Small intestine (tissue), 7 donors: ENCODE measurements at regions not wholly inside any gene's neighbourhood (a gene's known extent, or its start where the extent isn't known, plus 50 kb on each side); places are given as distances from the start of the nearest gene placed in this dataset.
"Not testable (repeated sequence)": the region's sequence is repeated elsewhere in the genome, so short reads cannot be mapped to it uniquely, and the experiment has no call there.

Source experiments
- DNase-seq, 2 donors: peaks; one replicate each; pipeline versions ENCODE4 v3.0.0 to v3.0.0-alpha.2; 2013
- FAIRE-seq: peaks from 2 replicates; lab custom pipeline; 2012; peaks lifted over from hg19 to GRCh38; lab: Jason Lieb, UNC
- H3K27ac ChIP-seq, 3 donors: one replicate each; pipeline ENCODE4 v1.5.1; 2013; ENCODE audit warnings: low read length in 2 of 3, mild to moderate bottlenecking in 2 of 3, control low read depth in 1 of 3, inconsistent platforms in 1 of 3, low read depth in 1 of 3, moderate library complexity in 1 of 3
- H3K27me3 ChIP-seq, 3 donors: one replicate each; pipeline ENCODE4 v1.6.1; 2013; ENCODE audit warnings: low read length in 3 of 3, inconsistent platforms in 1 of 3; ENCODE audit not compliant: control insufficient read depth in 3 of 3, insufficient read depth in 3 of 3
- H3K36me3 ChIP-seq, 3 donors: one replicate each; pipeline ENCODE4 v1.6.1; 2013; ENCODE audit warnings: low read length in 3 of 3, inconsistent platforms in 1 of 3, low read depth in 1 of 3, mild to moderate bottlenecking in 1 of 3, moderate library complexity in 1 of 3; ENCODE audit not compliant: control insufficient read depth in 3 of 3, insufficient read depth in 2 of 3
- H3K4me1 ChIP-seq, 3 donors: one replicate each; pipeline ENCODE4 v1.6.1; 2013; ENCODE audit warnings: low read length in 2 of 3, inconsistent platforms in 1 of 3, low read depth in 1 of 3, mild to moderate bottlenecking in 1 of 3, moderate library complexity in 1 of 3; ENCODE audit not compliant: control insufficient read depth in 3 of 3, insufficient read depth in 2 of 3
- H3K4me3 ChIP-seq, 3 donors: one replicate each; pipeline ENCODE4 v1.5.1; 2013; ENCODE audit warnings: low read length in 3 of 3, control low read depth in 1 of 3, inconsistent platforms in 1 of 3, low read depth in 1 of 3, mild to moderate bottlenecking in 1 of 3, moderate library complexity in 1 of 3
- H3K9me3 ChIP-seq, 2 donors: one replicate each; pipeline ENCODE4 v1.6.1; 2013; ENCODE audit warnings: low read depth in 1 of 2, low read length in 1 of 2; ENCODE audit not compliant: control insufficient read depth in 2 of 2, insufficient read depth in 1 of 2
- WGBS, 3 donors: extraction: QIAGEN DNeasy Blood & Tissue Kit; methylation state at CpG; one replicate each; pipeline ENCODE4 v1.1.7; 2013; 5-methylcytosine and 5-hydroxymethylcytosine counted together
- donor health status: healthy with polysubstance abuse.
- donor health status: control.
- donor health status: control.
- donor health status: Bipolar disorder and iron deficiency.
- donor health status: healthy.

DNA sequence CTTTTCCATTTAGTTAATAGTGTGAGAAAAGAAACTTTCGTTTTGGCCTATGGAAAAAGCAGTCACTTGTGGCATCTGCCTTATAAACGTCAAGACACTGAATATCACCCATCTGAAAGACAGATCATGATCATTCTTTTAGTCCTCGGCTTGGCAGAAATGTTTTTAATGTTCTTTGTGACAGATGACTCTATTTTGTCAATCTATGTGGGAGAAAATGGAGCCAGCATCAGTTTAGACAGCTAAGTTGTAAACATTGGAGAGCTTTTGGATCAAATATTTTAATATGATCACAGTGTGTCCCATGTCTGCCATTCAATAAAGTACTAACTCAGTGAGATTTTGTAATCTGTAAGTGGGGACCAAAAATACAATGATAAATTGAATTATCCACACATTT, 85.1 kb upstream of the LUZP2 start:
- DNase-seq (no peak), FAIRE-seq (no peak)
- Histone ChIP-seq H3K4me3 (no peak overlapping the region), H3K9me3 (no peaks in the 10 kb centered on the region), H3K4me1 (no peaks in the 10 kb centered on the region), H3K27me3 (no peaks in the 10 kb centered on the region), H3K27ac (no peak overlapping the region), H3K36me3 (no peaks in the 10 kb centered on the region)
- WGBS, 3 donors, result 55 to 71% (median 55%) methylated on average over 3 of the region's 3 CpGs

DNA sequence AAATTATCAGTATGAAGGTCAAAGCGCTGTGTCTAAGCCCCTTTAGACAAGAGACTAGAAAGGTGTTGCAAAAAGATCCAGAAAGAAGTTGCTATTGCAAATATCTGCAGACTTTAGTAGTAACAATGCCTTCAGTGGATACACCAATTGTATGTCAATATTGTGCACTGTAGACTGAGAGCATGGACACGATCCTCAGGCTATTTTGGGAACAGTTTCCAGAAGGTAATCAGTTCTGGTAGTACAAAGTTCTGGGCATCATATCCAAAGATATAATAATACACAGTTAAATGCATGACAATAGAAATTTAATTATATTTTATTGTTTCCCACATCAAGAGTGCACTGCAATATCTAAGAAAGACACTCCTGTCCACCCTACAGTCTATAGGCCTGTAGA, 84.1 kb upstream of the LUZP2 start:
- DNase-seq, result no peak
- no peak for FAIRE-seq

DNA sequence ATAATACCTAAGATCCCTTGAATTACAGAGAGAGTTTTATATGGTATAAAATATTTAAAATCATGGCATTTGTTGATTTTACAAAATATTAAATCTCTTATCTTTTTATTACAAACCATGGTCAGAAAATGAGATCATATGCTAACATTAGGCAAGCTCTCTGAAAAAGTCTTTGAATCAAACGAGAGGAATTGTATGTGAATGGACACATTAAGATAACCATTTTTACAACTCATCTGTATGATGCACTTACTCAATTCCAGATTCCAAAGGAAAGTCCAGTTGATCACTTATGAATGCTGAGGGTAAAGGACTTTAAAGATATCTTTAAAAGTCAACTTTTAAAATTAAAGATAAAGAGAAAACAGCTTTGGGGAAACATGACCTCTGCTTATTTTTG, 83.5 kb upstream of the LUZP2 start:
- Histone ChIP-seq H3K4me1 (no peaks in the 10 kb centered on the region), H3K27ac (no peak overlapping the region), H3K4me3 (no peak overlapping the region), H3K27me3 (no peaks in the 10 kb centered on the region), H3K36me3 (no peaks in the 10 kb centered on the region), H3K9me3 (no peaks in the 10 kb centered on the region)
- FAIRE-seq, result no peak
- WGBS, 3 donors, result 30 to 67% (median 51%) methylated on average over 1 of the region's 1 CpG
- no peak for DNase-seq

More for the DNA sequence above, 84.1 kb upstream of the LUZP2 start:
- no peaks in the 10 kb centered on the region for H3K36me3 ChIP-seq
- H3K4me1 ChIP-seq, result no peaks in the 10 kb centered on the region
- H3K27ac ChIP-seq, result no peak overlapping the region
- WGBS, 3 donors, result 60 to 78% (median 62%) methylated on average over 2 of the region's 2 CpGs
- no peaks in the 10 kb centered on the region for H3K27me3 ChIP-seq
- H3K9me3 ChIP-seq, result no peaks in the 10 kb centered on the region
- H3K4me3 ChIP-seq, result no peak overlapping the region

DNA sequence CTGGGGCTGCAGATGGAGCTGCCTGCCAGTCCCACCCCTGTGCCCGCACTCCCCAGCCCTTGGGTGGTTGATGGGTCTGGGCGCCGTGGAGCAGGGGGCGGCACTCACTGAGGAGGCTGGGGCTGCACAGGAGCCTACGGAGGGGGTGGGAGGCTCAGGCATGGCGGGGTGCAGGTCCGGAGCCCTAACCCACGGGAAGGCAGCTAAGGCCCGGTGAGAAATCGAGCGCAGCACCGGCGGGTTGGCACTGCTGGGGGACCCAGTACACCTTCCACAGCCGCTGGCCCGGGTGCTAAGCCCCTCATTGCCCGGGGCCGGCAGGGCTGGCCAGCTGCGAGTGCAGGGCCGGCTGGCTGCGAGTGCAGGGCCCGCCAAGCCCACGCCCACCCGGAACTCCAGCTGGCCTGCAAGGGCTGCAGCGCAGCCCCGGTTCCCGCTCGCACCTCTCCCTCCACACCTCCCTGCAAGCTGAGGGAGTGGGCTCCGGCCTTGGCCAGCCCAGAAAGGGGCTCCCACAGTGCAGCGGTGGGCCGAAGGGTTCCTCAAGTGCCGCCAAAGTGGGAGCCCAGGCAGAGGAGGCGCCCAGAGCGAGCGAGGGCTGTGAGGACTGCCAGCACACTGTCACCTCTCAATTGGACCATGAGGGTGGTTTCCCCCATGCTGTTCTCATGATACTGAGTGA, 80.8 kb upstream of the LUZP2 start:
- H3K9me3 ChIP-seq, DNase-seq, FAIRE-seq, H3K27ac ChIP-seq, H3K36me3 ChIP-seq, H3K27me3 ChIP-seq, H3K4me3 ChIP-seq, H3K4me1 ChIP-seq: not testable (repeated sequence)
- WGBS, 3 donors, result 93 to 96% (median 94%) methylated on average over 28 to 34 of the region's 34 CpGs

DNA sequence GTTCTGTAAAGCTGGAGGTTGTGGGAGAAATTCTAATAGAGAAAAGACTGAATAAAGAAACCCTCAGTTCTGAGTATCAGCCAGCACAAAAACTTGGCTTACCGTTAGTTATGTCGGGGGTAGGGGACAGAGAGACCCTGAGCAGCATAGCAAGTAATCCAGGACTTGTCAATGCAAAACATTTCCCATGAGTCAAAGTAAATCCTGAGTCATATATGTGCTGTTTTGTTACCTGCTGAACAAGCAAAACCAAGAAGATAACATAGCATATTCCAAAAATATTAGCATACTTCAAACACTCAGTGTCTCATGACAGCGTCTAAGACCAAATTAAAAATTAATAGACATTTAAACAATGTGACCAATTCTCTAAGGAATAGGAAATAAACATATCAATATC, 75.1 kb upstream of the LUZP2 start:
- no peaks in the 10 kb centered on the region for H3K36me3 ChIP-seq
- FAIRE-seq (no peak), DNase-seq (no peak)
- H3K27ac ChIP-seq, result no peak overlapping the region
- H3K4me3 ChIP-seq, result no peak overlapping the region
- H3K27me3 ChIP-seq, result no peaks in the 10 kb centered on the region
- no peaks in the 10 kb centered on the region for H3K4me1 ChIP-seq
- WGBS, 3 donors, result 70 to 83% (median 81%) methylated on average over 3 of the region's 3 CpGs
- H3K9me3 ChIP-seq, result no peaks in the 10 kb centered on the region

DNA sequence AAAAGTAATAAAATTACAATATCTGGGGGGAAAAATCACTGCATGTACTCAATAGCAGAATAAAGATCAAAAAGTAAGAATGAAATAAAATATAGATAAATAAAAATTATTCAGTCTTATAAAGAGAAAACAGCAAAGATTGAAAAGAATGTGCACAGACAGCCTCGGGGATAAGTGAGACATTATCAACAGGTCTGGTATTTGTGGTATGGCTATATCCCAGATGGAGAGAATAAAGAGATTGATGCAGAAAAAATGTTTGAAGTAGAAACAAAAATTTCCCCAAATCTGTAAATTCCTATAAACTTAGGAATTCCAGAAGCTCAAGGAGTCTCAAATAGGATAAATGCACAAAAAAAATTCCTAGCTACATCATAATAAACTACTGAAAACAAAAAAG, 74.5 kb upstream of the LUZP2 start:
- 33 to 43% (median 34%) methylated on average over 1 of the region's 1 CpG for WGBS, 3 donors
- Histone ChIP-seq H3K36me3 (no peaks in the 10 kb centered on the region), H3K27ac (no peak overlapping the region), H3K9me3 (no peaks in the 10 kb centered on the region), H3K4me1 (no peaks in the 10 kb centered on the region), H3K4me3 (no peak overlapping the region), H3K27me3 (no peaks in the 10 kb centered on the region)
- no peak for FAIRE-seq
- DNase-seq, result no peak

DNA sequence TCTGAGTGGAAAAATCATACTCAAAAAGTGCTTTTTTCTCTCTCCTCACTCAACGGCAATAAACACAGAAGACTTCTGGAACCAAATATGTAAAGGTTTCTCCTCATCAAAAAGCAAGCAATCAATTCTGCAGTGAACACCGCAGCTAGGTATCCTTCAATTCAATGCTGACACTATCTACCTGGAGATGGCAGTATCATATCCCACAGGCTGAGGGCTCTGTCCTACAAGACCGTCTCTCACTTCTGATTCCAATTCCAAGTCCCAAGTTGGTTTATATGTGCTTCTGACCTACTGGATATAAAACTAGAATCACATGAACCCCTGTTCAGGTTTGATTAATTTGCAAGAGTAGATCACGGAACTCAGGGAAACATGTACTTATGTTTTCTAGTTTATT, 59.7 kb upstream of the LUZP2 start:
- Histone ChIP-seq H3K36me3 (no peaks in the 10 kb centered on the region), H3K27me3 (no peaks in the 10 kb centered on the region), H3K4me1 (no peaks in the 10 kb centered on the region), H3K4me3 (no peak overlapping the region), H3K27ac (no peak overlapping the region), H3K9me3 (no peaks in the 10 kb centered on the region)
- WGBS, 3 donors, result 72 to 80% (median 79%) methylated on average over 4 of the region's 4 CpGs
- FAIRE-seq (no peak), DNase-seq (no peak)
